ENCODE measurements at regions not wholly inside any gene's neighbourhood (a gene's known extent, or its start where the extent isn't known, plus 50 kb on each side); places are given as distances from the start of the nearest gene placed in this dataset.

GRCh38 chr15:46266661-46267060 lies 631.8 kb downstream of the SQOR start:
- TF ChIP-seq EZH2 (IDR thresholded peaks at IDR 0.05; ENCODE audit: borderline replicate concordance, low read length) (no peak), CTCF (IDR thresholded peaks at IDR 0.05; ENCODE audit: low read length) (no peak)
